ENCODE measurements at regions not wholly inside any gene's neighbourhood (a gene's known extent, or its start where the extent isn't known, plus 50 kb on each side); places are given as distances from the start of the nearest gene placed in this dataset.

DNA sequence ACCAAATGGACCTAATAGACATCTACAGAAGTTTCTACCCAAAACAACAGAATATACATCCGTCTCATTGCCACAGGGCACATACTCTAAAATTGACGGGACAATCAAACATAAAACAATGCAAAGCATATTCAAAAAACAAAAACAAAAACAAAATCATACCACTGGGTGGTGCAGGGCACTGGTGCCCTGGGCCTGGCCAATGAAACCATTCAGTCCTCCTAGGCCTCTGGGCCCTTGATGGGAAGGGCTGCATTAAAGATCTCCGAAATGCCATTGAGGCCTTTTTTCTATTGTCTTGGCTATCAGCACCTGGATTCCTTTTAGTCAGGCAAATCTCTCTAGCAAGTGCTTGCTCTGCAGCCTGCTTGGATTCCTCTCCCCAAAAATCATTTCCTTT lies 213.9 kb upstream of the ZCCHC13 start:
- Histone ChIP-seq H3K9me3 (peaks cover 0 to 12% of the 10 kb centered on the region in 2 donors), H3K36me3 (no peaks in the 10 kb centered on the region), H3K4me1 (no peaks in the 10 kb centered on the region), H3K27ac (no peak overlapping the region), H3K27me3 (no peaks in the 10 kb centered on the region), H3K4me3 (no peak overlapping the region)
- no peak for DNase-seq (ENCODE audit: low spot score)
- TF ChIP-seq, protein P1, sequence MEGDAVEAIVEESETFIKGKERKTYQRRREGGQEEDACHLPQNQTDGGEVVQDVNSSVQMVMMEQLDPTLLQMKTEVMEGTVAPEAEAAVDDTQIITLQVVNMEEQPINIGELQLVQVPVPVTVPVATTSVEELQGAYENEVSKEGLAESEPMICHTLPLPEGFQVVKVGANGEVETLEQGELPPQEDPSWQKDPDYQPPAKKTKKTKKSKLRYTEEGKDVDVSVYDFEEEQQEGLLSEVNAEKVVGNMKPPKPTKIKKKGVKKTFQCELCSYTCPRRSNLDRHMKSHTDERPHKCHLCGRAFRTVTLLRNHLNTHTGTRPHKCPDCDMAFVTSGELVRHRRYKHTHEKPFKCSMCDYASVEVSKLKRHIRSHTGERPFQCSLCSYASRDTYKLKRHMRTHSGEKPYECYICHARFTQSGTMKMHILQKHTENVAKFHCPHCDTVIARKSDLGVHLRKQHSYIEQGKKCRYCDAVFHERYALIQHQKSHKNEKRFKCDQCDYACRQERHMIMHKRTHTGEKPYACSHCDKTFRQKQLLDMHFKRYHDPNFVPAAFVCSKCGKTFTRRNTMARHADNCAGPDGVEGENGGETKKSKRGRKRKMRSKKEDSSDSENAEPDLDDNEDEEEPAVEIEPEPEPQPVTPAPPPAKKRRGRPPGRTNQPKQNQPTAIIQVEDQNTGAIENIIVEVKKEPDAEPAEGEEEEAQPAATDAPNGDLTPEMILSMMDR (IDR thresholded peaks at IDR 0.05) = no peak

DNA sequence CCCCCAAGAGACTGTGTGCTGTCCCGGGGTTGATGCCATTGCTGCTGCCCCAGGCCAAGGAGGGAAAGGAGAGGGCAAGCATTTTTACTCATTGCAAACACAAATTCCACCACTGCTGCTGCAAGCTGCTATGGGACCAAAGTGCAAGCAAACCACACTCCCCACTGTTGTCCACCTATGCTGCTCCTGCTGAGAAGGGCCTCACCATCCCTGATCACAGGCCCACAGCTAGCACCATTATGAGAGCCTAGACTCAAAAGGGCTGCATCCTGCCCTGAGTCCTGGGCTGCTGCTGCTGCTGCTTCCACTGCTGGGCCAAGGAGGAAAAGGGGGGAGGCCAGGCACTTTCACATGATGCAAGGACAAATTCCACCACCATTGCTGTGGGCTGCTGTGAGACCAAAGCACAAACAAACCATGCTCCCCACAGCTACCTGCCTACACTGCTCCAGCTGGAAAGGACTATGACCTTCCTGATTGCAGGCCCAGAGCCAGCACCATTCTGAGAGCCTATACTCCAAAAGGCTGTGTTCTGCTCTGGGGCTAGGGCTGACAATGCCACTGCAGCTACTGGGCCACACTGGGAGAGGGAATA lies 218.2 kb upstream of the ZCCHC13 start:
- no peaks in the 10 kb centered on the region for H3K36me3 ChIP-seq
- no peak overlapping the region for H3K4me3 ChIP-seq
- DNase-seq (ENCODE audit: low spot score) = no peak
- H3K4me1 ChIP-seq = no peaks in the 10 kb centered on the region
- peaks cover 0 to 10% of the 10 kb centered on the region in 2 donors for H3K9me3 ChIP-seq
- no peak overlapping the region for H3K27ac ChIP-seq
- H3K27me3 ChIP-seq = no peaks in the 10 kb centered on the region
- TF ChIP-seq, protein P1 (IDR thresholded peaks at IDR 0.05) = no peak

DNA sequence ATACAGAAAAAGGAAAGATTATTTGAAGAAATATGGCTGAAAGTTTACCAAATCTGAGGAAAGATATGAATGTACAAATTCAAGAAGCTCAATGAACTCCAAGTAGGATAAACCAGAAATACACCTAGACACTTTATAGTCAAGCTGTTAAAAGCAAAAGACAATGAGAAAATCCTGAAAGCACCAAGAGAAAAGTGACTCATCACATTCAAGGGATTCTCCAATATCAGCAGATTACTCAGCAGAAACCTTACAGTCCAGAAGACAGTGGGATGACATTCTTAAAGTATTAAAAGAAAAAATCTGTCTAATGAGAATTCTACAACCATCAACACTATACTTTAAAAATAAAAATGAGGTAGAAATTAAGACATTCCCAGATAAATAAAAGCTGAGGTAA lies 223.8 kb upstream of the ZCCHC13 start:
- DNase-seq (ENCODE audit: low spot score) = no peak
- Histone ChIP-seq H3K4me1 (no peaks in the 10 kb centered on the region), H3K27me3 (no peaks in the 10 kb centered on the region), H3K27ac (no peak overlapping the region), H3K9me3 (peaks cover 3 to 14% of the 10 kb centered on the region in 2 donors), H3K36me3 (no peaks in the 10 kb centered on the region), H3K4me3 (no peak overlapping the region)
- TF ChIP-seq, protein P1 (IDR thresholded peaks at IDR 0.05) = no peak

DNA sequence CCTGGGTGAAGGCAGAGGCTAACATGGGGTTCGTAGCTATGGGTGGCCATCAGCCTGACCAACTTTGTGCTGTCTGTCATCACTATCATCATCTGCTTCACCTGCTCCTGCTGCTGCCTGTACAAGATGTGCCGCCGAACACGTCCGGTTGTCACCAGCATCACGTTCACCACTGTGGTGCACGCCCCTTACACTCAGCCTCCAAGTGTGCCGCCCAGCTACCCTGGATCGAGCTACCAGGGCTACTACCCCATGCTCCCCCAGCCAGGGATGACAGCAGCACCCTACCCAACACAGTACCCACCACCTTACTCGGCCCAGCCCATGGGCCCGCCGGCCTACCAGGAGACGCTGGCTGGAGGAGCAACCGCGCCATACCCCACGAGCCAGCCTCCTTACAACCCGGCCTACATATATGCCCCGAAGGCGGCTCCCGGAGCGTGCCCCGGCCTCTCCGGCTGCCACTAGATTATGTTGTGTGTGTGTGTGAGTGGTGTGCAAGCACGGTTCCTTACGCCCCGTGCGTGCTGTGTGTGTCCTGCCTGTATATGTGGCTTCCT lies 213.4 kb upstream of the XIST start:
- TF ChIP-seq, protein P1 (IDR thresholded peaks at IDR 0.05) = no peak
- no peak overlapping the region for H3K27ac ChIP-seq
- H3K36me3 ChIP-seq = no peaks in the 10 kb centered on the region
- peaks cover 0 to 11% of the 10 kb centered on the region in 2 donors for H3K9me3 ChIP-seq
- no peak overlapping the region for H3K4me3 ChIP-seq
- DNase-seq (ENCODE audit: low spot score) = no peak
- no peaks in the 10 kb centered on the region for H3K27me3 ChIP-seq
- no peaks in the 10 kb centered on the region for H3K4me1 ChIP-seq

DNA sequence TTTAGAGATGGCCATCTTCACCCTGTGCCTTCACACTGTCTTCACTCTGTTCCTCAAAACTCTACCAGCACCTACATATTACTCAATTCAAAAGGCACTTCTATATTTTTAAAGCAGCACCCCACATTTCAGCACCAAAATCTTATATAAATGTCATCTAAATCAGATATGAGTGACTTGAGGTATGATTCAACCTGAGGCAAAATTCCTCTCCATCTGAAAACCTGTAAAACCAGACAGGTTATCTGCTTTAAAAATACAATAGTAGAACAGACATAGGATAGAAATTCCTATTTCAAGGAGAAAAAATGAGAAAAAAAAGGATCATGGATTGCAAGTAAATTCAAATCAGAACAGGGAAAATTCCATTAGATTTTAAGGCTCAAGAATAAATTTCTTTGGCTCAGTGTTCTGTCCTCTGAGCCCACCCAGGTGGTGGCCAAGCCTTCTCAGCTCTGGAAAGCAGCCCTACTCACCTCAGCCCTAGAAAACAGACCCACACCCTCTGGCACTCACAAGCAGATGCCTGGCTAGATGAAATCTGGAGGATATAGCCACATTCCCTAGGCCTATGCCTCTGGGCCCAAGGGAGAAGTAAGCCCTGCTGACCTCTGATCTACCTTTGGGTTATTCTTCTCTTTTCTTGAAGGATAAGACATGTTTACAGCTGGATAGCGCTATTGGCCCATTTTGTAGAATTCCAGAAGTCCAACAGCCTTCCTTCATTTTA lies 211.1 kb upstream of the XIST start:
- H3K27ac ChIP-seq = no peak overlapping the region
- TF ChIP-seq, protein P1 (IDR thresholded peaks at IDR 0.05) = no peak
- H3K36me3 ChIP-seq = no peaks in the 10 kb centered on the region
- H3K9me3 ChIP-seq = peaks cover 0 to 7% of the 10 kb centered on the region in 2 donors
- no peak for DNase-seq (ENCODE audit: low spot score)
- no peak overlapping the region for H3K4me3 ChIP-seq
- no peaks in the 10 kb centered on the region for H3K27me3 ChIP-seq
- no peaks in the 10 kb centered on the region for H3K4me1 ChIP-seq

Data from right atrium auricular region (tissue), 2 donors.